Neural cell (in vitro differentiated cells): ENCODE measurements at regions not wholly inside any gene's neighbourhood (a gene's known extent, or its start where the extent isn't known, plus 50 kb on each side); places are given as distances from the start of the nearest gene placed in this dataset.
A peak's percentile ranks its signal among the peaks of the same experiment; 100 is the strongest.

Experiments
- CTCF ChIP-seq: fragments of 450-650 bp; IDR thresholded peaks from 2 replicates; pipeline ENCODE4 v1.5.1; 2014; ENCODE audit warnings: antibody characterized with exemption, mild to moderate bottlenecking, moderate library complexity; ENCODE audit not compliant: poor library complexity, severe bottlenecking
- EP300 ChIP-seq: fragments of 450-650 bp; conservative IDR thresholded peaks from 2 replicates; pipeline ENCODE4 v1.6.1; 2014; ENCODE audit warnings: antibody characterized with exemption, mild to moderate bottlenecking, moderate library complexity; ENCODE audit not compliant: poor library complexity, severe bottlenecking
- EZH2 ChIP-seq: fragments of 200-600, 300-800 bp; shearing (Covaris generic), sonication (generic); IDR thresholded peaks from 2 replicates; pipeline ENCODE4 v1.6.1; 2014; ENCODE audit warnings: antibody characterized with exemption, low read length, borderline replicate concordance, mild to moderate bottlenecking; ENCODE audit not compliant: insufficient read depth, poor library complexity, severe bottlenecking
- POLR2AphosphoS5 ChIP-seq: IDR thresholded peaks from 2 replicates; pipeline ENCODE4 v1.6.1; 2012
- TAF1 ChIP-seq: IDR thresholded peaks from 2 replicates; pipeline ENCODE4 v1.6.1; 2012; ENCODE audit warnings: low read depth

GRCh38 chr2:12990523-12990922 is 273.8 kb downstream of the TRIB2 start:
- TF ChIP-seq CTCF (peak; percentile 7), POLR2AphosphoS5 (no peak), EP300 (no peak), EZH2 (no peak), TAF1 (no peak)
